ENCODE measurements at regions not wholly inside any gene's neighbourhood (a gene's known extent, or its start where the extent isn't known, plus 50 kb on each side); places are given as distances from the start of the nearest gene placed in this dataset.

- TF ChIP-seq CTCF (IDR thresholded peaks at IDR 0.05) (no peak), POLR2A (IDR thresholded peaks at IDR 0.05) (no peak)
Measured at GRCh38 chr18:45560870-45561269, 54.4 kb upstream of the SLC14A2 start.
